Colonic mucosa (tissue), 4 donors: ENCODE measurements at regions not wholly inside any gene's neighbourhood (a gene's known extent, or its start where the extent isn't known, plus 50 kb on each side); places are given as distances from the start of the nearest gene placed in this dataset.
"Not testable (repeated sequence)": the region's sequence is repeated elsewhere in the genome, so short reads cannot be mapped to it uniquely, and the experiment has no call there.

Experiments
- DNase-seq: peaks from one replicate; pipeline ENCODE4 v3.0.0-alpha.2; 2020
- H3K27ac ChIP-seq: fragments of 200-600 bp; one replicate; pipeline ENCODE4 v1.8.0; 2021
- H3K27me3 ChIP-seq: fragments of 200-600 bp; one replicate; pipeline ENCODE4 v1.8.0; 2021
- H3K36me3 ChIP-seq: fragments of 200-600 bp; one replicate; pipeline ENCODE4 v1.8.0; 2021
- H3K4me1 ChIP-seq: fragments of 200-600 bp; one replicate; pipeline ENCODE4 v1.8.0; 2021; ENCODE audit warnings: mild to moderate bottlenecking
- H3K4me3 ChIP-seq: fragments of 200-600 bp; one replicate; pipeline ENCODE4 v1.8.0; 2021
- H3K9ac ChIP-seq, 2 donors: one replicate each; pipeline ENCODE4 v1.7.0; 2013; ENCODE audit warnings: control low read depth in 2 of 2, low read depth in 2 of 2, low read length in 2 of 2
- H3K9me3 ChIP-seq: fragments of 200-600 bp; one replicate; pipeline ENCODE4 v1.8.0; 2021
- CTCF ChIP-seq: fragments of 200-600 bp; IDR thresholded peaks from one replicate; pipeline ENCODE4 v1.8.0; 2022; ENCODE audit warnings: antibody characterized with exemption, mild to moderate bottlenecking
- intact Hi-C: fragments of 100-400 bp; cut with DNase I; formaldehyde crosslinking; loops from one replicate; pipeline ENCODE4 v1.14.1; 2022
- donor health status: healthy.
- donor health status: DM: no; HTN: no; CAD: no.
- donor health status: DM: no; HTN: no; CAD: no.

GRCh38 chr11:50333861-50334260, 301.2 kb downstream of the OR4C45 start:
- no peak for TF ChIP-seq CTCF
- DNase-seq, result no peak
- no peaks in the 10 kb centered on the region for H3K27me3 ChIP-seq
- H3K4me1 ChIP-seq, result no peaks in the 10 kb centered on the region
- no peak overlapping the region for H3K4me3 ChIP-seq
- no peak overlapping the region for H3K27ac ChIP-seq
- no peaks in the 10 kb centered on the region for H3K9me3 ChIP-seq
- intact Hi-C loops, result no loop called here
- no peaks in the 10 kb centered on the region for H3K36me3 ChIP-seq
- no peak overlapping the region for H3K9ac ChIP-seq

- DNase-seq, H3K27me3 ChIP-seq, intact Hi-C loops, H3K9me3 ChIP-seq, H3K4me1 ChIP-seq, H3K4me3 ChIP-seq, H3K27ac ChIP-seq, H3K36me3 ChIP-seq, H3K9ac ChIP-seq: not testable (repeated sequence)
These were observed 304.8 kb downstream of the OR4C45 start for GRCh38 chr11:50337432-50337831.

- H3K4me1 ChIP-seq, H3K36me3 ChIP-seq, H3K27ac ChIP-seq, H3K27me3 ChIP-seq, H3K9ac ChIP-seq, intact Hi-C loops, H3K9me3 ChIP-seq, H3K4me3 ChIP-seq, DNase-seq: not testable (repeated sequence)
These were observed 315.3 kb downstream of the OR4C45 start for GRCh38 chr11:50348018-50348417.

GRCh38 chr11:50379484-50379883, 346.8 kb downstream of the OR4C45 start:
- Histone ChIP-seq H3K36me3 (no peaks in the 10 kb centered on the region), H3K4me3 (no peak overlapping the region), H3K4me1 (no peaks in the 10 kb centered on the region), H3K9me3 (no peaks in the 10 kb centered on the region), H3K27ac (no peak overlapping the region), H3K9ac (no peak overlapping the region), H3K27me3 (no peaks in the 10 kb centered on the region)
- intact Hi-C loops, result no loop called here
- no peak for TF ChIP-seq CTCF
- DNase-seq, result no peak

- Histone ChIP-seq H3K4me1 (no peaks in the 10 kb centered on the region), H3K36me3 (no peaks in the 10 kb centered on the region), H3K9me3 (peaks cover 2% of the 10 kb centered on the region), H3K9ac (no peak overlapping the region), H3K27me3 (no peaks in the 10 kb centered on the region), H3K4me3 (no peak overlapping the region), H3K27ac (no peak overlapping the region)
- DNase-seq, result no peak
- TF ChIP-seq CTCF, result no peak
- intact Hi-C loops, result no loop called here
These were observed 361.3 kb downstream of the OR4C45 start for GRCh38 chr11:50394017-50394416.

- Histone ChIP-seq H3K36me3 (no peaks in the 10 kb centered on the region), H3K4me3 (no peak overlapping the region), H3K9ac (no peak overlapping the region), H3K9me3 (no peaks in the 10 kb centered on the region), H3K27ac (no peak overlapping the region), H3K27me3 (no peaks in the 10 kb centered on the region), H3K4me1 (no peaks in the 10 kb centered on the region)
- intact Hi-C loops, result no loop called here
- DNase-seq, result peak; percentile 10
- TF ChIP-seq CTCF, result no peak
These were observed 380.2 kb downstream of the OR4C45 start for GRCh38 chr11:50412832-50413231.

GRCh38 chr11:50423208-50423607, 390.5 kb downstream of the OR4C45 start:
- Histone ChIP-seq H3K9ac (no peak overlapping the region), H3K27ac (no peak overlapping the region), H3K4me1 (no peaks in the 10 kb centered on the region), H3K9me3 (no peaks in the 10 kb centered on the region), H3K27me3 (no peaks in the 10 kb centered on the region), H3K36me3 (no peaks in the 10 kb centered on the region), H3K4me3 (no peak overlapping the region)
- intact Hi-C loops, result no loop called here
- DNase-seq, result no peak
- TF ChIP-seq CTCF, result no peak
